HG02938 (cell line): ENCODE measurements at regions not wholly inside any gene's neighbourhood (a gene's known extent, or its start where the extent isn't known, plus 50 kb on each side); places are given as distances from the start of the nearest gene placed in this dataset.

Experiments
- ATAC-seq: cut with Tn5 transposase; IDR thresholded peaks from one replicate; pipeline ENCODE4 v1.9.1; 2021; ENCODE audit warnings: mild to moderate bottlenecking, moderate library complexity; ENCODE audit not compliant: unreplicated experiment

DNA sequence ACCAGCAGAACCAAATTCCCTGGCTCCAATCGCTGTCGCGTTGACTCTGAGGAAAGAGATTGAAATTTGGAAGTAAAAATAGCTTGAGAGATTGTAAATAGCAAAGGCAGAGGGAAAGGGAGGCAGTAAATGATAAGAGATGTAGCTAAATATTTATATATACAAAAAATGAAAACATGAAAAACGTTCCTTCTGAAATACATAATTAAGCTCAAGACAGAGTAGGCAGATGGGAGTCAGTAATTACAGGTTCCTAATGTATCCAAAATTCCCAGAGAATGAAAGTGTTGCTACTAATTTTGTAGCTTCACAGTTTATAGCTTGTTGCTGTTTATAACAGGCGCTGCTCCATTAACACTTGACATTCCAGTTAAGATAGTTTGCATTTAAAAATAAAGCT, 648.7 kb downstream of the KCNA4 start:
- no peak for ATAC-seq

DNA sequence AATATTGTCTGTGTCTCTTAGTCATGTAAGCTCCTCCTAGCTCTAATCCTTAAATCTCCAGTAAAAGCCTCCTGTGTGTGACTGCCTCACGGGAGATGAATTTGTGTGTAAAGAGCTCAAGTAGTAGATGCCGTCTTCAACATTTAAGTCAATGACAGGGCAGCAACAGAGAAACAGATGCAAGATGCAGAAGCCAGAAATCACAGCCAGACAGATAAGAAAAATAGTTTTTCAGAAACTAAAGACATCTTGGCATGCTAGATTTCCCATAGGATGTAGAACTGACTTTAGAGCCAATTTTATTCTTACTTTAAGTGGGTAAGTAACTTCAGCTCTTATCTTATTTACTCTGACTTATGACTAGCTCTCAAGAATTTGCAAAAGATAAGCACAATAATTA, 652.8 kb downstream of the KCNA4 start:
- no peak for ATAC-seq

DNA sequence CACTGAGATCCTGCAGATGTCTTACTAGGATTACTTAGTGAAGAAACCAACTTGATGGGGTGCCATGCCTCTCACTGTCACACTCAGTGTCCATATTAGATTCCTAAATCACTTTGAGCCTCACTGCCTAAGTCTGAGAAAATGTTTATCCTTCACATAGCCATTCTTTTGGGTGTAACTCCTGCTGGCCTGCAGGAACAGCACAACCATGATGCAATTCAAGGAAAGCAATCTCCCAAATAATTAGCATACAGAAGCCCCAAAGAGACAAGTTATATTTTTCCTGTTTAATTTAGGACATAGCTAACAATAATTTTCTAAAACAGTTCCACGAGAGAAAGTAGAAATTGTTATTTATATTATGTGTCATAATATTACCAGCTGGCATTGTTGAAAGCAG, 655.5 kb downstream of the KCNA4 start:
- no peak for ATAC-seq

DNA sequence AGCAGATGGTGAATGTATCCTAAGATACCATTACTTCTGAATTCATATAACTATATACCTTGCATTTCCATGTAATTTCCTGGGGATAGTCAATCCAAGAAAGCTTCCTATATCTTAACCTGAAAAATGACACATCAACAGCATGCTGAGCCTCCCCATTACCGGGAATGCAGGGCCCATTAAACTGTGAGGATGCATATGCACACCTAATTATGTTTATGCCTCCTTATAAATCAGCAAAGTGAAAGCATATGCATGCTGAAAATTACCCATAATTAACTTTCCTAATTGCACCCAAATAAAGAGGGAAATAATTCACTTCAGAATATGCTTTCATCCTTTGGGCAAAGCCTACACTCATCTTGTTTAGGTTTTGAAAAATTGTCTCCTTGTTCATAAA, 663.0 kb downstream of the KCNA4 start:
- no peak for ATAC-seq

DNA sequence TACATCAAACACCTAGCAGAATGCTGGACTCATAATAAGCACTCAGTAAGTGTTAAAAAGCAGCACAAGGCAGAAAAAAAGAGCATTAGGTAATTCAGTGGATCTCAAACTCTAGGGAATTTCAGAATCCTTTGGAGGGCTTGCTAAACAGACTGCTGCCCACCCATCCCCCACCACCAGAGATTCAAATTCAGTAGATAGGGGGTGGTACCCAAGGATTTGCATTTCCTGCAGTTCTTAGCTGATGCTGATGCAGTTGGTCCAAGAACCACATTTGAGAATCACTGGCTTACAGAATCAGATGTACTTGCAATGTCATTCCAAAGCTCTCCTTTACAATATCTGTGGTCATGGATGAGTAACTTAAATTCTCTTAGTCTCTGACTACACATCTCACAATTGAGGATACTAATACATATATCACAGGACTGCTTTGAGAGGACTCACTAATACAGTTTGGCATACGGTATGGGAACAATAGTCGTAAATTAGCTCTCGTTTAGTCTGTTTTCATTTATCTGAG, 664.5 kb downstream of the KCNA4 start:
- no peak for ATAC-seq

DNA sequence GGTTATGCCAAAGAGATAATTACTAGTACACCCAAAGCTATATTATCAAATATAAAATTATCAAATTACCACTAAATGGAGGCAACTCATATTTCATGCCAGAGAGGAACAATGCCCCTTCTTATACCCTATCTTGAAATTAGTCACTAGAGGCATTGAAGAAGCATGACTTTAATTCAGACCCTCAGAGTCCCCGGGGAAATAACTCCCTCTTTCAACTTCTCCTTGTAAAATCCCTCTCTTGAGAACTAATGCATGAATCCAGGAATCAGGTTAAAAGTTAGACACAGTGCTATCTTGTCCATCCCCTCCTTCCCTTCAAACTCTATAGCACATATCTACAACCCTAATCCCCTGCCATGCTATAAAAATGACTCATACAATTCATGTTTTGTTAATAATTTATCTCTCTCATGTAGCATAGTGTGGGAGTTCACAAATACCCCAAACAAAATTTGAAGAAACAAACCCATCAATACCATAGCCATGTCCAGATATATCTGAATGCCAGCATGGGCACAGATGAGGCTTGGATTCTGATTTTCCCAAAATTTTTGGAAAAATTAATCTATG, 665.4 kb downstream of the KCNA4 start:
- no peak for ATAC-seq

DNA sequence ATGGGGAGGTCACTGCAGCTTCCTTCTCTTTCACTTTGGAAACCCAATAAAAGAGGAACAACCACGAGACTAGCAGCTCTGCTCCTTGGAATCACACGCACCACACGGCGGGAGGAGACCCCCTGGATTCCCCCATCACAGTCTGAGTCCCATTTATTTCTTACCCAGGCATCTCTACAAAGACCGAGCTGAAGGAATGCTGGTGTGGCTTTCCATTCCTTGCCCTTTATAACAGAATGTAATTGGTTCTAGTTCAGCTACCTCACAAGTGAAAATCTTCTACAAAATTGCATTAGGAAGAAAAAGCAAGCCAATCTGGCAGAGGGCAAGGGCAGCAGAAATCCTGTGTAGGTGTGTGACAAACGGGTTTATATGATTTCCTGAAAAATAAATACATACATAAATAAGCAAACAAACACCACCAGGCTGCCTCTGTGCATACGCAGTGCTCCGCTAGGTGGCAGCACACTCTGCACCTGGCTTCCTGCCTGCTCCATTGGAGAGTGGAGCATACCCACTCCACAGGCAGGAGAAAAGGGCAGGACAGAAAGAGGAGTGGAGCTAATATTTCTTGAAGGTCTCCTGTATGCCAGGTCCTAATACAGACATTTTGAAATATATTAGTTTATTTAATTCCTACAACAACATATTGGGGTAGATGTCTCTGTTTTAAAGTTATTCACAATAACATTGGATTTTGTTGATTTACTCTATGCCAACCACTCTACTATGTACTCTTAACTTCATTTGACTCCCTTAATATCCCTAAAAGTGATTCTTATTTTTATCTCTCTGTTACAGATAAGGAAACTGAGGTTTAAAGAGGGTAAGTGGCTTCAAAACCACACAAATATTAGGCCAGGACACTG, 673.1 kb downstream of the KCNA4 start:
- ATAC-seq = peak; percentile 96

DNA sequence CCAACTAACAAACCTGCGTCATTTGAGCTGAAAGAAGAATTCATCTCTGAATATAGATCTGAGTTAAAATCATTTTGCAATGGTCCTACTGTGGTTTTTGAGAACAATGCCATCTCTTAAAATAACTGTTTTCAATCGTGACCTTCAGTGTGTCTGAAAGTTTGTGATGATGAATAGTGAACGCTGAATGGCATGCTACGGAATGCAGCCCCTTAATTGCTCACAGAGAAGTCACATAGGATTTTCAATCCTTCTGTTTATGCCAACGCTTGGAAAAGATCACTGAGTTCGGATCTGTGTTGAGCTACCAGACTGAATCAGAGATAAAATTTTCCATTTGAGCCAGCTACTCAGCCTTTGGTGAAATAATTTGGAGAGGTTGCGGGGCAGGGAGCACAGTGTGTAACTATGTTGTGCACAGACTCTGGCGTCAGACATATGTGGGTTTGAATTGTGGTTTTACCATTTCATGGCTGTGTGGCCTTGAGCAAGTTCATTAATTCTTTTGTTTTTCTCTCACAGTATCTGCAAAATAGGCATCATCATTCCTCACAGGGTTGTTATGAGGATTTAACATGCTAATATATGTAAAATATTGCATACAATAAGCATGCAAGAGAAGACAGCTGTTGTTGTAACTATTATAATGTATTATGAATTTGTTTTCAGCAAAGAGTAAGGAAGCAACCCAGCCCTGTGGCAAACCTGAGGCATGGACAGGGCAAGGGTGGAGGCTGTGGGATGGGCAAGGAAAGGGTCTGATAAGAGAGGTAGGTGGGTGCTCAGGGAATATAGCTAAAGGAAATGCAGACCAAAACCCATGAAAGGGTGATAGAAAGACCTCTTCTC, 679.9 kb downstream of the KCNA4 start:
- no peak for ATAC-seq

DNA sequence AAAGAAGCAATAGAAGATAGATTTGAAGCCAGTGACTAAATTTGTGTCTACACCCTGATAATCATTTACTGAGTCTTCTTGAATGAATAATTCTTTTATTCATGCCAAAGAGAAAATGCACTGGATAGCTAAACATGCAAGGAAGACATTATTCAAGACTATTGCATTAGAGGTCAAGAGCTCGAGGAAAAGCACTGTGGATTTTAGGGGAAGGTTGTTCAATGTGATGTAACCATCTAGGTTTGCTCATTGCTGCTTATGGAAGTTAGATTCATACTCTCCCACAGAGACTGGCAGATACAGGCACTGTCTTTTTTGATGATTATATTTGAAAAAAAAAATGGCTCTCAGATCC, 682.1 kb downstream of the KCNA4 start:
- ATAC-seq = no peak

DNA sequence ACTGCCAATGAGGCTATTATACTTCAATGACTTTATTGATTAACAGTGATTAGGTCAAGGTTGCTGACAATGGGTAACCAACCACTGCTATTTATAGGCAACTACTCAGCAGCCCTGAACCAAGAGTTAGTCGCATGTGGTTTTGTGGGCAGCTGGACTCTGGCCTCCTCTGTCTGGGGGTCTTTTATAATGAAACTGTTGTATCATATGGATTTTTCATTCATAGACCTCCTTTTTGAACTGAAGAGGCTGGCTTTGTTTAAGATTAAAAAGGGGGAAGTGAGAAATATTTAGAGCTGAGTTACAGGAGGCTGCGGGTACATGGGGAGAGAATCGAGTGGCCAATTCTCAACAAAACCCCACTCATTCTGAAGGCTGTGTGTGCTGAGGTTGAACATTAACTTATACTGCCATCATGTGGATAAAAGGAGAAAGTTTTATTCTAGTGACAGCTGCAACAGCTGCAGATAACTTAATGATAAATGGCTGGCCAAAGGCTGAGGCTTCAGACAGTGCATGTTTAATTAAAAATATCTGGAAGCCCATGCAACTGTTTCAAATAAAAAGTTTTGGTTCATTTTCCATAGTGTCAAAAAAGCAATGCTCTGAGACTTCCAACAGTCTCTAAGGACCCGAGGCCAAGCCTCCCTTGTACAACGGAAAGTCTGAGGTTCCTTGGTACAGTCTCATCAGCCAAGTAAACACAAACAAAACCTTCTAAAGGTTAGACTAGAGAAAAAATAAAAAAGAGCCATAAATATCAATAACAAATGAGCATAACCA, 682.6 kb downstream of the KCNA4 start:
- peak; percentile 97 for ATAC-seq

DNA sequence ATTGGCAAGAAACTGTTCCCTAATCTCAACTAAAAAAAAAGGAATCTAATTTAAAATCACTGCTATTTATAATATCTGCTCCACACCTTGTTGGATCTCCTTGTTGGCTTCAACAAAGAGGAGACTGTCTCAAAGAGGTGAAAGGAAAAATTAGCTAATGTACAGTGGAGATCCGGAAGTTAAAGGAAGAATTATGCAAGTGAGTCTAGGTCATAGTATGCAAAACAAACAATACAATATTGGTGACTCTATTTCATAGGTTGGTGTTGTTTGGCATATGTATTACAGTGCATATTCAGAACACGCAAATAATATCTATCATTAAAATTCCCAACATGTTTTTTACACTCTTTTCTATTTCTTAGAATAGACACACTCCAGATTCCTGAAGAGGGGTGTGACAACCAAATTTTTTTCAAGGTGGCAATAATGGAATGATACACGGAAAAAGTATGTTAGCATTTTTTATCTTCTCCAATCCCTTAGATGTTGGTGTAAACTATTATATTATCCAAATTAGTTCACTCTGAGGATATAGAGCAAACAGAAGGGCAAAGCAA, 685.3 kb downstream of the KCNA4 start:
- no peak for ATAC-seq

DNA sequence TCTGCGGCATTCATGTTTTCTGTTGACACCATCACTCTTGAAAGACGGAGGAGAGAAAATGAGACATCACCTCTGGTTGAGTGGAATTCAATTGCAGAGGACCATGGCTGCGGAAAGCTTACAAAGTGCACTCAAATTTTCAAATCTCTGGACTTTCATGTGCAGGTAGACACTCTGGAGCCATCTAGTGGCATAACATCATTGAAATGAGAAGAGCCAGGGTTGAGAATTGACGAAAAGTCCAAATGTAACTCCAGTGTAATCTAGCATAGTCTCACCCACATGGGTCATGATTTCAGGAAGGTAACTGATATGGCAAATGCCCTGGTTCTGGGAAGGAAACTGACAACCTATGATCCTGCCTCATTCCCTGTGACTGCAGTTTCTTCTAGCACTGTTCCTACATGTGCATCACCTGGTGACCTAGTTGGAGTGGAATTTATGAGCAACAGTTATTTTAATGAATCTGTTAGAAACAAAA, 687.8 kb downstream of the KCNA4 start:
- no peak for ATAC-seq

DNA sequence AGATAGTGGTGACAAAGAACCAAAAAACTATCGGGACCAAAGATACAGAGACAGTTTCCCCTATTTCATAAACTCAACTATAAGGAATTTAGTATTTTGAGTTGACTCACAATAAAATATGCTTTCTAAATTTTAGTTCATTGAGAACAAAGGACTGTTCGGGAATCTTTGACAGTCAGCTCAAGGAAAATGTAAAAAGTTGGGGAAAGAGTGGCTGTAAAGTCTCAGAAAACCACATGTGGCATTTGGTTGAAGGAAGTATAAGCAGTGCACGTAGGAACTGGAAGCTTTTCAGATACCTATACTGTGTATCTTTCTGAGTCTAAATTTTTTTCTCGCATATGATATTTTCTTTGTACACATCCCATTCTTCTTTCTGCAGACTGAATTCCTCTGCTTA, 688.9 kb downstream of the KCNA4 start:
- ATAC-seq = no peak

DNA sequence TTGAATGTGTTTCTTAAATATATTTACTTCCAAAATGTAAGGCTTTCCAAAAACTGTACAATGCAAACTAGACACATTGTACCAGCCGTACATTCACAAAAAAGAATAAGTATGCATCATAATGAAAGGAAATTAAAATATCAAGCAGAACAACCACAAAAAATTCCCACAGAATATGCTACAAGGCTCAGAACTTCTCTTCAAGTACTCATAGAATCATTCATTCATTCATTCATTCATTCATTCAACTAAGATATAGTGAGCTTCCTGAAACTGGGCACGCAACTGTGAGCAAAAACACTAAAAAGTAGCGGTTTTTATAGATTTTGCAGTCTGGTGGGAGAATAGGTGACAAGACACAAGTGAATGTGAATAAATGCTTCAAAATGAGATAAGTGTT, 690.1 kb downstream of the KCNA4 start:
- no peak for ATAC-seq

DNA sequence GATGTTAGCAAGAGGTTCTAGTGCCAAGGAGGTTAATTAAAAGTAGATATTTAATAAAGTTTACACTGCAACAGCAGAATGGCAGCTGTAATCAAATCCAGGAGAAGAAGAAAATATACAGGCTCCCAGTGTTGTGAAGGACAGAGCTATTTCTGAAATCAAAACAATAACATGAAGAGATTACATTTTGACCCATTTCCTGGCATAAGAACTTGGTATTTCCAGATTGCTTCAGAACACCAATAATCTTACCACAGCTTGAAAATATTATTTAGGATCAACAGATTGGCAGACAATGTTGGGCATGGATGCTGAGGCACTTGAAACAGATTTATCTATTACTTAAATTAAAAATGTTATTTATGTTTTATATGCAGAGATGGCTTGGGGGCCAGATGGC, 692.5 kb downstream of the KCNA4 start:
- ATAC-seq = no peak

DNA sequence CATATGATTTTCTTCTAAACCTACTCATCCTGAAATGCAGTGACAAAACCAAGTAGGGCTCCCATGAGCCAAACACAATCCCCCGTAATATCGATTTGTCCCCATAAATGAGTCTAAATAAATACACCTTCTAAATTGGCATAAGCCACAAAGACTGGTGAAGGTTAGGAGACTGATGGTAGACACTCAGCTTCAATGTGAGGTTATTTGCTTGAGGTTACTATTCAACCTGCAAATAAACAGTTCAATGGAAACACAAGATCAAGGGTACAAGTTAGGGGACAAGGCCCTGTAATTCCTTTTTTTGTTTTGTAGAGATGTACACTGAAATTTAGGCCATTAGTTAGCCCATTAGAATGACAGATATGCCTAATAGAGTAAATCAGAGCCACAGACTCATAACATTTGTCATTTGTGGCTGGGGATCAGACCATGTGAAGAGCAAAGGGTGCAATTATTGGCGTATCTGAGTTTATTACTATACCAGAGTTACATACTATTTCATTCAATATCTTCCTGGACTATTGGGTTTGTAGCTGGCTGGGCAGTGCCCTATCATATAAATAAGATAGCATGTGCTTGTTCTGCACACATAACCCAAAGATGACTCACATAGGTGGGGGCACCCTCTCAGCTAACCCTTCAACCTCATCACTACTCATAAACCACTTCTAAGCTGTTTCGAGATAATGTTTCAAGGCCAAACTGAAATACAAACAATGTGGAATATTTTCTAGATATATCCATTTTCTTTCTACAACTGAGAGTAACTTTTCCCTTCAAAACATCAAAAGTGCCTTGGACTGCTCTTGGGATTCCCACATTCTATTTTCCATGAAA, 695.3 kb downstream of the KCNA4 start:
- no peak for ATAC-seq

DNA sequence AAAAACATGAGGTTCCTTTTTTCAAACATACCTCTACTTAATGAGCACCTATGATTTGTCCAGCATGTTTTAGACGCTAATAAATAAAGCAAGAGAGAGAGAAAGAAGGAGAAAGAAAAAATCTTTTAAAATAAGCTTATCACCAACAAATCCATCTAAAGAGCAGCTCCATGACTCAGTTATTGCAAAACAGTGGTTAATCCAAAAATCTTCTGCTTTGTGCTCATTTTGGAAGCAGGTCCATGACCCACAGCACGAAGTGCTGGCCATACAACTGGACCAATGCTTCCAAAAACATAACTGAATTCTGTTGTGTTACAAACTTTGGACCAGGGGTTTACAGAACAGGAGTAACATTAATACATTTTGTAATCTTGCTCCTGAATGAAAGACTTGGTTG, 696.6 kb downstream of the KCNA4 start:
- no peak for ATAC-seq

DNA sequence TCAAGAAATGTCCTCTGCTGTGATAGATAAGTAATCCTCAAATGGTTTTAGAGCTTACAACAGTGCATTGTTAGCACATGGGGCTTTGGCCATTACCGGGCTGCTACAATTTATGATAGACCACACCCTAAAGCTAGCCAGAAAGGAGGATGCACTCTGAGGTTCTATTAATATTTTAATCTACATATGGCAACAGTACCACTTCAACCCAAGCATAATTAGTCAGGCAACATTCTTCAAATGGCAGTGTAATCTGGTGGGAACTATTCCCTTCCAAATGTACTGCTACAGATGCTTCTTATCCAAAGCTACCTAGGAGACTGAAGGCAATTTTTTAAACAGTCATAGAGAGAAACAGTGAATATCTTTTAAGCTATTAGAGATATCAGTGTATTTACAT, 697.6 kb downstream of the KCNA4 start:
- no peak for ATAC-seq

DNA sequence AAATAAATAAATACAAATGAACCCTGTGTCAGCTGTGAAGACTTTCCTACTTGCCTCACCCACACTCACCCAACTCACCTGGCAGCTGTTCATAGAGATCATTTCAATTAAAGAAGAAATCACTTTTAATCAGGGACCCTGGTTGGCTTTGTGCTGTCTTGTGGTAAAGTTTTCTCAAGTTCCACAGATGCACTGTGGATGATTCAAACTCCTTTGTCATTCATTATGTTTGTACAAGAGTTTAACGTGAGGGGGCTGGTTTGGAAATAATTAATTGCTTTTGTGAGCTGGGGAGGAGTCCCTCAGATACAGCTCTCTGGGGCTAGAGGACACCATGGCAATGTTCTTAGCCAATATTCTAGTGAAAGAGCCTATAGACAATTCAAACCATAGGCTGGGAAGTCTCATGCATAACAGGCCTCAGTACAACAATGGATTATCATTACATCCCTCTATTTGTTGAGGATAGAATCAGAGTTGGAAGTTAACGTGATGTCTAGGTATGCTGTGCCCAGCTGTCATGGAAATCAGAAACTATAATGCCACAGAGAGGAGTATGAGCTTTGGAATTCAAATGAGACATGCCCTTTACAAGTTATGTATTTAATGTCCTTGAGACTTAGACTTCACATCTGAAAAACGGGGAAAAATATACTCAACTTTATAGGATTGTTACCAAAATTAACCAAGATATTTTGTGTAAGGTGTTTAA, 698.5 kb downstream of the KCNA4 start:
- ATAC-seq = no peak
